ENCODE measurements at regions not wholly inside any gene's neighbourhood (a gene's known extent, or its start where the extent isn't known, plus 50 kb on each side); places are given as distances from the start of the nearest gene placed in this dataset.

DNA sequence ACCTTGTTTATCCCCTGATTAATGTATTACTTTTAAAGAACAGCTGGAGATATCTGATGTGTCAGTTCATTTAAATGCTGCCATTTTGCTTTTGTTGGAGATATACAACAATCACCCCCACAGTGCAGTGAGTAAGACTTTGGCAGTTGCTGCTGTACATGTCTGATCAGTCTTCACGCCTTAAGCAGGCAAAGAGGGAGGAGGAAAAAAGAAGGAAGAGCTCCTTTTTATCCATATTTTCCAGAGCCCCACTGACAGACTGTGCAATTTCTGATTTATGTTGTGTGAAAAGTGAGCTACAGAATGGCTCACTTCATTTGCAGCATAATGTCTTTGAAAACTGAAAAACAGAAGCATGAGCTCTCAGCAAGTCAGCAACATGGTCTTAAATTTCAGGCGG, 319.7 kb upstream of the LRIG3 start:
- Histone ChIP-seq H3K23ac (ENCODE audit: low read length) (no peak overlapping the region), H3K9me3 (ENCODE audit: insufficient read depth, low read depth, low read length) (no peaks in the 10 kb centered on the region), H3K36me3 (ENCODE audit: control insufficient read depth in 1 of 2, insufficient read depth in 2 of 2, low read length in 2 of 2) (no peaks in the 10 kb centered on the region), H2BK120ac (ENCODE audit: insufficient read depth, low read length, poor library complexity) (no peak overlapping the region), H3K4me1 (ENCODE audit: control insufficient read depth in 1 of 2, insufficient read depth in 2 of 2, low read length in 2 of 2) (no peaks in the 10 kb centered on the region), H3K4me3 (ENCODE audit: low read depth, low read length) (no peak overlapping the region), H3K79me2 (ENCODE audit: control insufficient read depth, insufficient read depth, low read length, poor library complexity) (no peaks in the 10 kb centered on the region), H2BK12ac (ENCODE audit: low read length) (no peak overlapping the region), H3K27me3 (ENCODE audit: insufficient read depth, low read length) (no peaks in the 10 kb centered on the region), H3K18ac (ENCODE audit: low read length) (no peak overlapping the region), H2BK5ac (ENCODE audit: low read depth, low read length, poor library complexity) (no peak overlapping the region), H2AK5ac (ENCODE audit: low read length) (no peak overlapping the region), H3K4ac (ENCODE audit: low read depth, low read length) (no peak overlapping the region), H4K91ac (ENCODE audit: low read depth, low read length) (no peak overlapping the region), H3K14ac (ENCODE audit: low read length) (no peak overlapping the region), H2AFZ (ENCODE audit: insufficient read depth, low read length, poor library complexity) (no peak overlapping the region), H3K27ac (ENCODE audit: low read depth, low read length) (no peak overlapping the region), H3K79me1 (ENCODE audit: low read length) (no peaks in the 10 kb centered on the region), H3K4me2 (ENCODE audit: low read length) (no peak overlapping the region), H4K12ac (ENCODE audit: low read depth, low read length) (no peak overlapping the region), H3K9ac (ENCODE audit: low read length) (no peak overlapping the region), H4K8ac (ENCODE audit: low read depth, low read length) (no peak overlapping the region)
- no CpG with 5 or more reads among the region's 2 CpGs for WGBS (ENCODE audit: extremely low coverage, insufficient coverage, insufficient read length)
- no peak for DNase-seq

DNA sequence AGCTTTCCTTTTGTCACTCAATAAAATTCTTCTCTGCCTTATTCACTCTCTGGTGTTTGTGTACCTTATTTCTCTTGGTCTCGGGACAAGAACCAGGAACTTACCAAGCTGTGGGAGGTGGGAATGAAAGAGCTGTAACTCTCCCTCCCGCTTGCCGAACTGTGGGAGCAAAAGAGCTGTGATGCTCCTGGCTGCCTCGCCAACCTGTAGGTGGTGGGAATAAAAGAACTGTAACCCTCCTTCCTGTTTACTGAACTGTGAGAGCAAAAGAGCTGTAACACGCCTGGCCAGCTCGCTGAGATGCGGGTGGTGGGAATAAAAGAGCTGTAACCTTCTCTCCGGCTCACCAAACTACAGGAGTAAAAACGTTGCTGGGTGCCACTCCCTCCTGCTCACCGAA, 314.1 kb upstream of the LRIG3 start:
- no peak overlapping the region for H2BK5ac ChIP-seq (ENCODE audit: low read depth, low read length, poor library complexity)
- WGBS (ENCODE audit: extremely low coverage, insufficient coverage, insufficient read length): no CpG with 5 or more reads among the region's 10 CpGs
- H2BK12ac ChIP-seq (ENCODE audit: low read length): no peak overlapping the region

DNA sequence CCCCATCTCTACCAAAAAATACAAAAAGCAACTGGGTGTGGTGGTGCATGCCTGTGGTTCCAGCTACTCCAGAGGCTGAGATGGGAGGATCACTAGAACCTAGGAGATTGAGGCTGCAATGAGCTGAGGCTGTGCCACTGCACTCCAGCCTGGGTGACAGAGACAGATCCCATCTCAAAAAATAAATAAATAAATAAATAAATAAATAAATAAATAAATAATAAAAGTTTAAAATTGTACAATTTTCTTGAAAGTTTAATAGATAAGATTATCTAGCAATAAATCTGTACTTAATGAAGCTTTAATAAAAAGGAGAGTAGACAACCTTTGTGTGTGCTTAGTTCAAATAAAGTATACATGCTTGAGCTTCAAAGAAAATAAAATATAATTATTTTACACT, 310.0 kb upstream of the LRIG3 start:
- no peak overlapping the region for H4K91ac ChIP-seq (ENCODE audit: low read depth, low read length)
- DNase-seq: no peak

More for the DNA sequence above, 314.1 kb upstream of the LRIG3 start:
- H3K27me3 ChIP-seq (ENCODE audit: insufficient read depth, low read length): no peaks in the 10 kb centered on the region
- no peaks in the 10 kb centered on the region for H3K79me1 ChIP-seq (ENCODE audit: low read length)
- H3K23ac ChIP-seq (ENCODE audit: low read length): no peak overlapping the region
- no peak overlapping the region for H4K91ac ChIP-seq (ENCODE audit: low read depth, low read length)
- H3K18ac ChIP-seq (ENCODE audit: low read length): no peak overlapping the region
- DNase-seq: no peak
- no peak overlapping the region for H3K4ac ChIP-seq (ENCODE audit: low read depth, low read length)
- no peaks in the 10 kb centered on the region for H3K9me3 ChIP-seq (ENCODE audit: insufficient read depth, low read depth, low read length)
- H4K8ac ChIP-seq (ENCODE audit: low read depth, low read length): no peak overlapping the region
- H3K27ac ChIP-seq (ENCODE audit: low read depth, low read length): no peak overlapping the region
- H3K4me3 ChIP-seq (ENCODE audit: low read depth, low read length): no peak overlapping the region
- H4K12ac ChIP-seq (ENCODE audit: low read depth, low read length): no peak overlapping the region
- H2AK5ac ChIP-seq (ENCODE audit: low read length): no peak overlapping the region
- H3K79me2 ChIP-seq (ENCODE audit: control insufficient read depth, insufficient read depth, low read length, poor library complexity): no peaks in the 10 kb centered on the region
- H3K36me3 ChIP-seq (ENCODE audit: control insufficient read depth in 1 of 2, insufficient read depth in 2 of 2, low read length in 2 of 2): no peaks in the 10 kb centered on the region
- no peak overlapping the region for H3K9ac ChIP-seq (ENCODE audit: low read length)
- no peak overlapping the region for H3K14ac ChIP-seq (ENCODE audit: low read length)
- no peak overlapping the region for H2BK120ac ChIP-seq (ENCODE audit: insufficient read depth, low read length, poor library complexity)
- H3K4me2 ChIP-seq (ENCODE audit: low read length): no peak overlapping the region
- no peak overlapping the region for H2AFZ ChIP-seq (ENCODE audit: insufficient read depth, low read length, poor library complexity)
- no peaks in the 10 kb centered on the region for H3K4me1 ChIP-seq (ENCODE audit: control insufficient read depth in 1 of 2, insufficient read depth in 2 of 2, low read length in 2 of 2)

DNA sequence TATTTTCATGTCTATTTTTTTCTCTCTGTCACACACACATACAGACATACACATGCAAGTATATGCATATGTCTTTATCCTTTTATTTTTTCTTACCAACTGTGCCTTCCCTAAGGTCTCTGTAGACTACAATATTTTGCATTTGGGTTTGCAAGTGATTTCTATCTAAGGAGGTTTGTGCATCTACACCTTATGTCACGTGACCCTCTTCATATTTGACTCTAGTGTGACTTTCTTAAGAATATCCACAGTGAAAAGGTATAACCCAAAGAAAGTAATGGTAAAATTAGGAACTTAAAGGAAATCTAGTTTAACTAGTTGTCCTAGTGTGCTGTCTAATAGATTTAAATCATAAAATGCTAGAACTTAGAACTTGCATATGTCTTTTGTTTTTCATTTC, 298.8 kb upstream of the LRIG3 start:
- Histone ChIP-seq H3K18ac (ENCODE audit: low read length) (no peak overlapping the region), H3K9me3 (ENCODE audit: insufficient read depth, low read depth, low read length) (no peaks in the 10 kb centered on the region), H4K12ac (ENCODE audit: low read depth, low read length) (no peak overlapping the region), H3K79me1 (ENCODE audit: low read length) (no peaks in the 10 kb centered on the region), H2BK12ac (ENCODE audit: low read length) (no peak overlapping the region), H2AK5ac (ENCODE audit: low read length) (no peak overlapping the region), H3K79me2 (ENCODE audit: control insufficient read depth, insufficient read depth, low read length, poor library complexity) (no peaks in the 10 kb centered on the region), H3K36me3 (ENCODE audit: control insufficient read depth in 1 of 2, insufficient read depth in 2 of 2, low read length in 2 of 2) (no peaks in the 10 kb centered on the region), H3K23ac (ENCODE audit: low read length) (no peak overlapping the region), H2BK120ac (ENCODE audit: insufficient read depth, low read length, poor library complexity) (no peak overlapping the region), H3K14ac (ENCODE audit: low read length) (no peak overlapping the region), H3K27me3 (ENCODE audit: insufficient read depth, low read length) (no peaks in the 10 kb centered on the region), H4K91ac (ENCODE audit: low read depth, low read length) (no peak overlapping the region), H3K27ac (ENCODE audit: low read depth, low read length) (no peak overlapping the region), H4K8ac (ENCODE audit: low read depth, low read length) (no peak overlapping the region), H2BK5ac (ENCODE audit: low read depth, low read length, poor library complexity) (no peak overlapping the region), H3K4me3 (ENCODE audit: low read depth, low read length) (no peak overlapping the region), H2AFZ (ENCODE audit: insufficient read depth, low read length, poor library complexity) (no peak overlapping the region), H3K4me2 (ENCODE audit: low read length) (no peak overlapping the region), H3K4ac (ENCODE audit: low read depth, low read length) (no peak overlapping the region), H3K9ac (ENCODE audit: low read length) (no peak overlapping the region), H3K4me1 (ENCODE audit: control insufficient read depth in 1 of 2, insufficient read depth in 2 of 2, low read length in 2 of 2) (no peaks in the 10 kb centered on the region)
- no peak for DNase-seq
- no CpG with 5 or more reads among the region's 1 CpG for WGBS (ENCODE audit: extremely low coverage, insufficient coverage, insufficient read length)

More for the DNA sequence above, 310.0 kb upstream of the LRIG3 start:
- Histone ChIP-seq H3K36me3 (ENCODE audit: control insufficient read depth in 1 of 2, insufficient read depth in 2 of 2, low read length in 2 of 2) (no peaks in the 10 kb centered on the region), H3K79me1 (ENCODE audit: low read length) (no peaks in the 10 kb centered on the region), H3K9me3 (ENCODE audit: insufficient read depth, low read depth, low read length) (no peaks in the 10 kb centered on the region), H3K4me1 (ENCODE audit: control insufficient read depth in 1 of 2, insufficient read depth in 2 of 2, low read length in 2 of 2) (no peaks in the 10 kb centered on the region), H2BK12ac (ENCODE audit: low read length) (no peak overlapping the region), H2AK5ac (ENCODE audit: low read length) (no peak overlapping the region), H3K79me2 (ENCODE audit: control insufficient read depth, insufficient read depth, low read length, poor library complexity) (no peaks in the 10 kb centered on the region), H2AFZ (ENCODE audit: insufficient read depth, low read length, poor library complexity) (no peak overlapping the region), H3K27me3 (ENCODE audit: insufficient read depth, low read length) (no peaks in the 10 kb centered on the region), H2BK5ac (ENCODE audit: low read depth, low read length, poor library complexity) (no peak overlapping the region), H3K4me3 (ENCODE audit: low read depth, low read length) (no peak overlapping the region), H4K8ac (ENCODE audit: low read depth, low read length) (no peak overlapping the region), H3K23ac (ENCODE audit: low read length) (no peak overlapping the region), H3K27ac (ENCODE audit: low read depth, low read length) (no peak overlapping the region), H4K12ac (ENCODE audit: low read depth, low read length) (no peak overlapping the region), H3K18ac (ENCODE audit: low read length) (no peak overlapping the region), H3K4me2 (ENCODE audit: low read length) (no peak overlapping the region), H3K4ac (ENCODE audit: low read depth, low read length) (no peak overlapping the region), H2BK120ac (ENCODE audit: insufficient read depth, low read length, poor library complexity) (no peak overlapping the region), H3K14ac (ENCODE audit: low read length) (no peak overlapping the region), H3K9ac (ENCODE audit: low read length) (no peak overlapping the region)

Measured in trophoblast cell (in vitro differentiated cells and primary cell).